DOHH2 (cell line): ENCODE measurements at regions not wholly inside any gene's neighbourhood (a gene's known extent, or its start where the extent isn't known, plus 50 kb on each side); places are given as distances from the start of the nearest gene placed in this dataset.

Source experiments
- CTCF ChIP-seq: fragments of 200-600 bp; sonication (generic); IDR thresholded peaks from one replicate; pipeline ENCODE4 v1.5.1; 2014; ENCODE audit warnings: antibody characterized with exemption, mild to moderate bottlenecking, low read depth, low read length; ENCODE audit not compliant: poor library complexity, severe bottlenecking
- EZH2phosphoT487 ChIP-seq: fragments of 200-600 bp; sonication (generic); IDR thresholded peaks from 2 replicates; pipeline ENCODE4 v1.6.1; 2017; ENCODE audit warnings: borderline replicate concordance, mild to moderate bottlenecking, antibody characterized with exemption, low read length, moderate library complexity, mixed read lengths

GRCh38 chr1:56322211-56322610 lies 257.2 kb downstream of the PLPP3 start:
- TF ChIP-seq CTCF = no peak
- no peak for TF ChIP-seq EZH2phosphoT487
